CD4-positive, alpha-beta T cell (primary cell): ENCODE measurements at regions not wholly inside any gene's neighbourhood (a gene's known extent, or its start where the extent isn't known, plus 50 kb on each side); places are given as distances from the start of the nearest gene placed in this dataset.

ENCODE experiments used
- ATAC-seq: fragments of 200-7000 bp; cut with Tn5 transposase; one replicate; pipeline ENCODE4 v1.10.0; 2022; ENCODE audit warnings: mild to moderate bottlenecking; ENCODE audit not compliant: poor library complexity
- CTCF ChIA-PET: fragments of 350-600 bp; sonication (Branson Sonifier 250); formaldehyde crosslinking; loops from one replicate; lab custom pipeline; 2021; ENCODE audit warnings: antibody characterized with exemption, inconsistent platforms; lab: Charles Lee
- POLR2A ChIA-PET: fragments of 350-600 bp; sonication (Branson Sonifier 250); formaldehyde crosslinking; loops from one replicate; lab custom pipeline; 2021; ENCODE audit warnings: antibody characterized with exemption, inconsistent platforms; lab: Charles Lee
- DNase-seq, 14 experiments: peaks; one replicate each; pipeline ENCODE4 v3.0.0-alpha.2; 2013 to 2020; ENCODE audit warnings: mixed read lengths in 2 of 14
- H3K27ac ChIP-seq, 2 donors: one replicate each; pipeline versions ENCODE4 v1.5.1 to v1.7.0; 2013; ENCODE audit warnings: low read length in 2 of 2, low read depth in 1 of 2, mild to moderate bottlenecking in 1 of 2
- H3K27me3 ChIP-seq, 2 experiments: 1 replicate in 1 of 2; 2 replicates in 1 of 2; pipeline versions ENCODE4 v1.6.1 to v1.7.0; 2013; ENCODE audit warnings: low read length in 2 of 2, control low read depth in 1 of 2, mild to moderate bottlenecking in 1 of 2, moderate library complexity in 1 of 2; ENCODE audit not compliant: insufficient read depth in 2 of 2, control insufficient read depth in 1 of 2
- H3K36me3 ChIP-seq: one replicate; pipeline ENCODE4 v1.6.1; 2013; ENCODE audit warnings: low read length, control low read depth; ENCODE audit not compliant: insufficient read depth
- H3K4me1 ChIP-seq: one replicate; pipeline ENCODE4 v1.6.1; 2013; ENCODE audit warnings: low read length, control low read depth; ENCODE audit not compliant: insufficient read depth
- H3K4me3 ChIP-seq: one replicate; pipeline ENCODE4 v1.5.1; 2013; ENCODE audit warnings: mild to moderate bottlenecking, low read length, moderate library complexity
- H3K9me3 ChIP-seq, 2 experiments: 1 replicate in 1 of 2; 2 replicates in 1 of 2; pipeline versions ENCODE4 v1.6.1 to v1.7.0; 2013; ENCODE audit warnings: low read length in 2 of 2, mild to moderate bottlenecking in 2 of 2, control low read depth in 1 of 2, moderate library complexity in 1 of 2; ENCODE audit not compliant: control insufficient read depth in 1 of 2, insufficient read depth in 1 of 2
- H3K27ac Mint-ChIP-seq: one replicate; pipeline ENCODE4 v1.8.0; 2020; ENCODE audit warnings: mixed read lengths
- H3K27me3 Mint-ChIP-seq: one replicate; pipeline ENCODE4 v1.8.0; 2021; ENCODE audit warnings: mixed read lengths
- H3K36me3 Mint-ChIP-seq: one replicate; pipeline ENCODE4 v1.8.0; 2021; ENCODE audit warnings: low read depth, mixed read lengths
- H3K4me1 Mint-ChIP-seq: one replicate; pipeline ENCODE4 v1.8.0; 2021; ENCODE audit warnings: low read depth, mixed read lengths
- H3K4me3 Mint-ChIP-seq: one replicate; pipeline ENCODE4 v1.8.0; 2020; ENCODE audit warnings: mild to moderate bottlenecking, mixed read lengths
- H3K9me3 Mint-ChIP-seq: one replicate; pipeline ENCODE4 v1.8.0; 2020; ENCODE audit warnings: mixed read lengths
- intact Hi-C, 2 experiments: fragments of 100-400 bp; cut with DNase I in 1 of 2; cut with micrococcal nuclease in 1 of 2; formaldehyde crosslinking; loops; one replicate each; pipeline versions ENCODE4 v1.15.1 to v1.9.0; 2023 to 2025; cut with DNase I, micrococcal nuclease
- TF ChIP-seq, protein P1 (sequence below): fragments of 200-600 bp; IDR thresholded peaks from one replicate; pipeline ENCODE4 v1.8.0; 2022; ENCODE audit warnings: antibody characterized with exemption, mild to moderate bottlenecking

DNA sequence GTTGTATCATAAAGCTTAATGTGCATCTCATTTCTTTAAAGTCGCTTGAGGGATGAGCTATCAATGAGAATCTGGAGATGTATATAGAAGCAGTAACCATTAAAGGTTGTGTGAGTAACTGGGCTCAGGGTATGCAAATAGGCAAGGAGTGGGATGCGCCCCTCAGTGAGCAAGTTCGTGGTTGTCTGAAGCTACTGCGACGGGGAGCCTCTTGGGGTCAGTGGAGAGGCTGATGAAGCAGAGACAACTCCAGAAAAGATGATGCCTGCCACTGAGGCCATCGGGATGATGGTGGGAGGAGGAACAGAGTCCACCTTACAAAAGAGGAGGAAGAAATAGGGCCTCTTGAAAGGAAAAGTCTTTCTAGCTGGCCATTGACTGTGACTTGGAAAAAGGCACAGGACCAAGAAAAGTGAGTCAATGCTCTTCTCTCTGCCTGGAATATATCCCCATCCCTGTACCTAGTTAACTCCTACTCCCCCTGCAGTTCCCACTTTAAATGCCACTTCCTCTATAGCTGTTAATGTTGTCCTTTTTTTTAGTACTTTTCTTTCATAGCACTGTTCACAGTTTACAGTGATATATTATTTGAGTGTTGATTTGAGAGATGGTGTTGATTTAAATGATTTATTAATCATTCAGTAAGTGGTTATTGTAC lies 51.4 kb upstream of the LSM6 start:
- POLR2A ChIA-PET, result no interaction called here
- CTCF ChIA-PET, result no interaction called here
- H3K9me3 Mint-ChIP-seq, result no peaks in the 10 kb centered on the region
- H3K36me3 ChIP-seq, result no peaks in the 10 kb centered on the region
- no peaks in the 10 kb centered on the region for H3K4me1 ChIP-seq
- no peak overlapping the region for H3K4me3 ChIP-seq
- TF ChIP-seq, protein P1, sequence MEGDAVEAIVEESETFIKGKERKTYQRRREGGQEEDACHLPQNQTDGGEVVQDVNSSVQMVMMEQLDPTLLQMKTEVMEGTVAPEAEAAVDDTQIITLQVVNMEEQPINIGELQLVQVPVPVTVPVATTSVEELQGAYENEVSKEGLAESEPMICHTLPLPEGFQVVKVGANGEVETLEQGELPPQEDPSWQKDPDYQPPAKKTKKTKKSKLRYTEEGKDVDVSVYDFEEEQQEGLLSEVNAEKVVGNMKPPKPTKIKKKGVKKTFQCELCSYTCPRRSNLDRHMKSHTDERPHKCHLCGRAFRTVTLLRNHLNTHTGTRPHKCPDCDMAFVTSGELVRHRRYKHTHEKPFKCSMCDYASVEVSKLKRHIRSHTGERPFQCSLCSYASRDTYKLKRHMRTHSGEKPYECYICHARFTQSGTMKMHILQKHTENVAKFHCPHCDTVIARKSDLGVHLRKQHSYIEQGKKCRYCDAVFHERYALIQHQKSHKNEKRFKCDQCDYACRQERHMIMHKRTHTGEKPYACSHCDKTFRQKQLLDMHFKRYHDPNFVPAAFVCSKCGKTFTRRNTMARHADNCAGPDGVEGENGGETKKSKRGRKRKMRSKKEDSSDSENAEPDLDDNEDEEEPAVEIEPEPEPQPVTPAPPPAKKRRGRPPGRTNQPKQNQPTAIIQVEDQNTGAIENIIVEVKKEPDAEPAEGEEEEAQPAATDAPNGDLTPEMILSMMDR, result no peak
- no peaks in the 10 kb centered on the region for H3K36me3 Mint-ChIP-seq
- H3K27ac Mint-ChIP-seq, result no peak overlapping the region
- no peaks in the 10 kb centered on the region for H3K9me3 ChIP-seq
- H3K27me3 Mint-ChIP-seq, result peaks cover 4% of the 10 kb centered on the region
- H3K27me3 ChIP-seq, result no peaks in the 10 kb centered on the region
- H3K4me1 Mint-ChIP-seq, result no peaks in the 10 kb centered on the region
- no peak for ATAC-seq
- intact Hi-C loops, result no loop called here
- no peak for DNase-seq
- no peak overlapping the region for H3K27ac ChIP-seq
- no peak overlapping the region for H3K4me3 Mint-ChIP-seq

DNA sequence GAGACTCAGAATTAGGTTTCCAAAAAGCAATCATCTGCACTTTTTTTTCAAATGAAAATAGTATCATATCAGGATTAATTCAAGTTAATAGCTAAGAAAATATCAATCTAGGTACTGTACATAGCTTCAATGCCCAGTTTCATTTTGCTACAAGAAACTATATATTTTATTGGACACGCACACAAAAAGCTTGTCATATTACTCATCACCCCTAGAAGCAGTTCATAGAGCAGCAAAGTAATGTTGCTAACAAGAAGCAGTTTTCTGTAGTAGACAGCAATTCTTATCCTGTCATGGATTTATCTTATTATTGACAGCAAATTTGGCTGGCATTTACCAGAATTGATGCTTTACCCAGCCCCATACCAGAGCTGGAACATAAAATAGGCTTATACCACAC lies 52.3 kb upstream of the LSM6 start:
- Histone ChIP-seq H3K27ac (no peak overlapping the region), H3K9me3 (no peaks in the 10 kb centered on the region), H3K27me3 (no peaks in the 10 kb centered on the region), H3K4me3 (no peak overlapping the region), H3K4me1 (no peaks in the 10 kb centered on the region), H3K36me3 (no peaks in the 10 kb centered on the region)
- Mint-ChIP-seq H3K36me3 (no peaks in the 10 kb centered on the region), H3K27me3 (peaks cover 4% of the 10 kb centered on the region), H3K9me3 (no peaks in the 10 kb centered on the region), H3K4me3 (no peak overlapping the region), H3K4me1 (no peaks in the 10 kb centered on the region), H3K27ac (no peak overlapping the region)
- TF ChIP-seq, protein P1, result no peak
- DNase-seq (no peak), ATAC-seq (no peak)
- ChIA-PET CTCF (interaction anchor here (1.0 kb wide), 1 partner anchor 21 kb away, joined by 3 read pairs; no protein-coding TSS in a partner anchor), POLR2A (no interaction called here)
- intact Hi-C loops, result no loop called here

DNA sequence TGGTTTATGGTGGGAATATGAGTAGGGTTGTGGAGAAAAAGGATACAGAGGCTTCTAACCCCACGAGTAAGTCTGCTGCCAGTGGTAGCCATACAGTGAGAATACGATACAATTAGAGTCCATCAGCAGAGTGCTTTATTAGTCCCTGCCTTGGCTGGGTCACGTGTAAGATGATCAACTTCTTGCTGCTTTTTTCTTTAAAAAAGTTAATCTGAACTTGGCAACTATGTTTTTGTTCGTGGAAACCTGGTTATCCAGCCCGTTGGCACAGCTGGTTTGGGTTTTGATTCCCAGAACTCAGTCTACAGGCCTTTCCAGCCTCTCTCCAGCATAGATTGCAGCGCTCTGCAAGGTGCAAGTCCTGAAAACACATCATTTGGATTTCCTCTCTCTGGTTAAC lies 53.1 kb upstream of the LSM6 start:
- no peaks in the 10 kb centered on the region for H3K4me1 ChIP-seq
- Mint-ChIP-seq H3K9me3 (no peaks in the 10 kb centered on the region), H3K4me3 (no peak overlapping the region), H3K4me1 (no peaks in the 10 kb centered on the region), H3K27me3 (peaks cover 12% of the 10 kb centered on the region), H3K27ac (no peak overlapping the region), H3K36me3 (no peaks in the 10 kb centered on the region)
- ATAC-seq, result no peak
- intact Hi-C loops, result no loop called here
- no peaks in the 10 kb centered on the region for H3K36me3 ChIP-seq
- no peaks in the 10 kb centered on the region for H3K9me3 ChIP-seq
- no peak overlapping the region for H3K4me3 ChIP-seq
- DNase-seq, result no peak
- no peaks in the 10 kb centered on the region for H3K27me3 ChIP-seq
- H3K27ac ChIP-seq, result no peak overlapping the region
- TF ChIP-seq, protein P1, result no peak
- ChIA-PET CTCF (no interaction called here), POLR2A (no interaction called here)
